GDM1 (cell line): ENCODE measurements at regions not wholly inside any gene's neighbourhood (a gene's known extent, or its start where the extent isn't known, plus 50 kb on each side); places are given as distances from the start of the nearest gene placed in this dataset.
"Not testable (repeated sequence)": the region's sequence is repeated elsewhere in the genome, so short reads cannot be mapped to it uniquely, and the experiment has no call there.

Source experiments
- DNase-seq: peaks from one replicate; lab custom pipeline; 2025; lab: John Stamatoyannopoulos, UW

GRCh38 chr3:69688400-69688799, 50.9 kb upstream of the MITF start:
- no peak for DNase-seq

GRCh38 chr3:69687641-69688040, 51.6 kb upstream of the MITF start:
- no peak for DNase-seq

GRCh38 chr3:69686056-69686455, 53.2 kb upstream of the MITF start:
- DNase-seq, result no peak

- DNase-seq, result no peak
Observed at GRCh38 chr3:69684309-69684961, 54.8 kb upstream of the MITF start.

GRCh38 chr3:69683082-69683806, 56.0 kb upstream of the MITF start:
- no peak for DNase-seq

GRCh38 chr3:69677456-69677855, 61.8 kb upstream of the MITF start:
- DNase-seq, result not testable (repeated sequence)

- no peak for DNase-seq
Observed at GRCh38 chr3:69675786-69676530, 63.3 kb upstream of the MITF start.

GRCh38 chr3:69674752-69675151, 64.5 kb upstream of the MITF start:
- DNase-seq, result no peak

GRCh38 chr3:69671082-69671952, 67.9 kb upstream of the MITF start:
- DNase-seq, result no peak

GRCh38 chr3:69669070-69669469, 70.2 kb upstream of the MITF start:
- DNase-seq, result no peak

GRCh38 chr3:69665026-69665737, 74.1 kb upstream of the MITF start:
- no peak for DNase-seq

GRCh38 chr3:69660631-69661030, 78.6 kb upstream of the MITF start:
- DNase-seq, result no peak

GRCh38 chr3:69659180-69659910, 79.9 kb upstream of the MITF start:
- no peak for DNase-seq

- DNase-seq, result no peak
Observed at GRCh38 chr3:69658514-69659140, 80.6 kb upstream of the MITF start.

GRCh38 chr3:69657030-69657429, 82.2 kb upstream of the MITF start:
- DNase-seq, result not testable (repeated sequence)

GRCh38 chr3:69651765-69652164, 87.5 kb upstream of the MITF start:
- DNase-seq, result no peak

- DNase-seq, result no peak
Observed at GRCh38 chr3:69650066-69650419, 89.2 kb upstream of the MITF start.

GRCh38 chr3:69649120-69650065, 89.9 kb upstream of the MITF start:
- no peak for DNase-seq

- DNase-seq, result no peak
Observed at GRCh38 chr3:69648126-69648525, 91.1 kb upstream of the MITF start.
